ENCODE measurements at regions not wholly inside any gene's neighbourhood (a gene's known extent, or its start where the extent isn't known, plus 50 kb on each side); places are given as distances from the start of the nearest gene placed in this dataset.
"Not testable (repeated sequence)": the region's sequence is repeated elsewhere in the genome, so short reads cannot be mapped to it uniquely, and the experiment has no call there.

DNA sequence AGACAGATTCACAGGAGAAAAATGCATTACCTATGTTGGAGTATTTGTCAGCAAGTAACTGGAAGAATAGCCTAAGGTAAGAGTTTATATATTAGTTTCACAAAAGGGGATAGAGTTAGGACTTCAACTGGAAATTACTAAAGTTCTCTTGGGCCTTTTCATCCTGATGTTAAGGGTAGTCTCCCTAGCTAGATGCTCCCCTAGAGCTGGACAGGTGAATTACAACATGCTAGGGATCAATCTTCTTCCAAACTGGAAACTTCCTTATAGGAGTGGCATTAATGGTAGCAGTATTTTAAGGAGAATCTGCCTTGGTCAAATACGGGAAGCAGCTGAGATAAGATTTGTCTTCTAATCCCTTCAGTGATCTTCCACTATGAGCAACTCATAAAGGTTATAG, 632.8 kb upstream of the RAG2 start:
- DNase-seq, result no peak

- no peak for DNase-seq
Observed at GRCh38 chr11:37223962-37224361, 625.9 kb upstream of the RAG2 start.

GRCh38 chr11:37203006-37203405, 605.0 kb upstream of the RAG2 start:
- no peak for DNase-seq

DNA sequence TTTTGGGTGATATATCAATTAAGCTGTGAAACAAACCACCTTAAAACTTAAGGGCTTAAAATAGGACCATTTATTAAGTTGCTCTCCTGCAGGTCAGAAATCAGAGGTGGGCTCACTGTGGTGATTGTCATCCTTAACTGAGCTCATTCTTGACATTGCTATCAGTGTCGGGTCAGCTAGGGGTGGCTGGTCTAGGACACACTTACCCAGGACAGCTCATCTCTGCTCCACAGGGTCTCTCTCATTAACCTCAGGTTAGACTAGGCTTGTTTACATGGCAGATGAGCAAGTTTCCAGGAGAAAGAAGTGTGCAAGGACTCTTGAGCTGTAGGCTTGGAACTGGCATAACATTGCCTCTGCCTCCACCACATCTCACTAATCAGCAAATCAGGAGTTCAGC, 601.0 kb upstream of the RAG2 start:
- no peak for DNase-seq

GRCh38 chr11:37184326-37184725, 586.3 kb upstream of the RAG2 start:
- DNase-seq, result no peak

GRCh38 chr11:37182031-37182430, 584.0 kb upstream of the RAG2 start:
- no peak for DNase-seq

DNA sequence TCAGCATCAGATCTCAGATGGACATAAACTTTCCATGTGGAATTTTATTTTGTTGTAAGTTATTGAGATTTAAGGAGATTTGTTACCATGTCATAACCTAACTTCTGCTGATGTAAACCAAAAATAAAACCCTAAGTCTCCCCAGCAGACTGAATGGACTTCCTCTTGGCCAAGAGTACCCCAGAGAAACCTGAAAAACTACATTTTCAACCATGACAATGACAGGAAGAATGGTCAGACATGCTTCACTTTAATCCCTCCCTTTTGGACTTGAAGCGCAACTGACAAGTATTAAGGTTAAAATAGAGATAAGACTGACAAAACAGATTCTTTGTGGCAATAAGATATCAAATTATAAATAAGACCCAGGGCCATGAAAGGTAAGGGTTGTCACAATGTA, 579.7 kb upstream of the RAG2 start:
- DNase-seq, result no peak

- no peak for DNase-seq
Observed at GRCh38 chr11:37171451-37171850, 573.4 kb upstream of the RAG2 start.

DNA sequence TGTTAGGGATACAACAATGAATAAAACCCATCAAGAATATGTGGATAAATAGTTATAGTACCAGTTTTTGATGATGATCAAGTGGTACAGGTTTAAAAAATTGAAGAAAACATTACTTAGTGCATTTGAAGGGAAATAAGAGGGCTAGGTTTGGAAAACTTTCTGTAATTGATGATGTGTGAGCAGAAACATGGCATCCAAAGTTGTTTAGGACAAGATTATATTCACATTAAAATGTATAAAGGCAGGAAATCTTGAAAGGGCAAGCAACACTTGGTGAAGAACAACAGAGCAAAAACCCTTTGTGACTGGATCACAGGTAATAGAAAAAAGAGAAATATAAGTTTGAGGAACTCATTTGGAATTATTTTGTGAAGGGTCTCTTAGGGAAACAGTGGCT, 572.3 kb upstream of the RAG2 start:
- DNase-seq, result no peak

DNA sequence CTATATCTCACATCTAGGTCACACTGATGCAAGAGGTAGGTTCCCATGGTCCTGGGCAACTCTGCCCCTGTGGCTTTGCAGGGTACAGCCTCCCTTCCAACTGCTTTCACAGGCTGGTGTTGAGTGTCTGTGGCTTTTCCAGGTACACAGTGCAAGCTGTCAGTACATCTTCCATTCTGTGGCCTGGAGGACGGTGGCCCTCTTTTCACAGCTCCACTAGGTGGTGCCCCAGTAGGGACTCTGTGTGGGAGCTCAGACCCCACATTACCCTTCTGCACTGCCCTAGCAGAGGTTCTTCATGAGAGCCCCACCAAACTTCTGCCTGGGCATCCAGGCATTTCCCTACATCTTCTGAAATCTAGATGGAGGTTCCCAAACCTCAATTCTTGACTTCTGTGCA, 547.4 kb upstream of the RAG2 start:
- not testable (repeated sequence) for DNase-seq

GRCh38 chr11:37142591-37142990, 544.6 kb upstream of the RAG2 start:
- DNase-seq, result no peak

- DNase-seq, result no peak
Observed at GRCh38 chr11:37141707-37142106, 543.7 kb upstream of the RAG2 start.

DNA sequence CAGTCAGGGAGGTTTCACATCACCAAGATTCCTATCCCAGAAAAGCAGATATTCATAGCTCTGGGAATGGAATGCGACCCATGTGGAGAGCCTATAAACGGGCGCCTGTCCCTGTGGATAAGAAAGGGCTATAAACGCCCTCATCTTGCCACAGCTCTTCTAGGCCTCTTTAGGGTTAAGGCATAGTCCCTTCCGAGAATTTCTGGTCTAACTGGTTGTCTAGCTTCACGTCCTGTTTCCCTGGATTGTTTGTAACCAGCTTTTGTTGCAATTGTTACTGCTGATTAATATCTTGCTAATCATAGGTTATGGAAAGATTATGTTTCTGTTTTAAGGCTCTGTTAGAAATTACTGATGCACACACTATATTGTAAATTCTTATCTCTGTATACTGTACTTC, 537.6 kb upstream of the RAG2 start:
- DNase-seq, result not testable (repeated sequence)

DNA sequence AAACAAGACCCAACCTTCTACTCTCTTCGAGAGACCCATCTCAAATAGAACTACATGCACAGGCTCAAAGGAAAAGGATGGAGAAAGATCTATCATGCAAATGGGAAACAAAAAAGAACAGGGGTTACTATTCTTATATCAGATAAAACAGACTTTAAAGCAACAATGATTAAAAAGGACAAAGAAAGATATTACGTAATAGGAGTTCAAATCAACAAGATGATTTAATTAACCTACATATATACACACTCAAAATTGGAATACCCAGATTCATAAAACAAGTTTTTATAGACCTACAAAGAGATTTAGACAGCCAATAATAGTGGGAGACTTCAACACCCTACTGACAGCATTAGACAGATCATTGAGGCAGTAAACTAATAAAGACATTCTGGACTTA, 536.6 kb upstream of the RAG2 start:
- DNase-seq, result no peak

DNA sequence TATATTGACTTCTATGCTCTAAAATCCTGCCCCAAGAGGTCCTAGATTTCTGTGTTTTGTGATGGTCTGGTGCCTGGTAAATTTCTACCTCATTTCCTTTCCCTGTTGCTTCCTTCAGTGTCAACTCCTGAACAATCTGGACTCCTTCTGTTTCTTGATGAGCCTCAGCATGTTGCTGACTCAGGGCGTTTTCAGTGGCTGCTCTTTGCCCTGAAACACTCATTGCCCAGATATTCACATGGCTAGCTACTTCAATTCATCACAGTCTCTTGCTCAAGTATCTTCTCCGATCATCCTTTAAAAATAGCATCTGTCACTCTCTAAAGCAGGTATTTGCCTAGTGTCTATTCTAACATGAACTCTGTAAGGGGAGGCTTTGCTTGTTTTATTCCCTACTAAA, 526.3 kb upstream of the RAG2 start:
- no peak for DNase-seq

DNA sequence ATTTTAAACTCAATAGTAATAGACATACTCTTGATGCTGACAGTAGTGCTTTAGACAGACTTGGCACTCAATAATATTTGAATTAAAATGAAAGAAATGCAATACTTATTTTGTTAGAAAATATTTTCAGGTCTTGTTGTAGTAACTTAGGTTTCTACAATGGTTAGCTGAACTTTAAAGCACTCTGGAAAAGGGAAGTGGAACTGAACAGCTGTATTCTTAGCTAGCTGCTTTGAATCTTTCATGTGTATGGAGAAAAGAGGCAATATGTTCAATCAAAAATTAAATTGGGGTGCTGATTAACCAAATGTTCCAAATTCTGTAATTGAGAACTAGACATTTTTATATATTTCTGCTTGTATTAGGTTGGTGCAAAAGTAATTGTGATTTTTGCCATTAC, 517.9 kb upstream of the RAG2 start:
- DNase-seq, result no peak

DNA sequence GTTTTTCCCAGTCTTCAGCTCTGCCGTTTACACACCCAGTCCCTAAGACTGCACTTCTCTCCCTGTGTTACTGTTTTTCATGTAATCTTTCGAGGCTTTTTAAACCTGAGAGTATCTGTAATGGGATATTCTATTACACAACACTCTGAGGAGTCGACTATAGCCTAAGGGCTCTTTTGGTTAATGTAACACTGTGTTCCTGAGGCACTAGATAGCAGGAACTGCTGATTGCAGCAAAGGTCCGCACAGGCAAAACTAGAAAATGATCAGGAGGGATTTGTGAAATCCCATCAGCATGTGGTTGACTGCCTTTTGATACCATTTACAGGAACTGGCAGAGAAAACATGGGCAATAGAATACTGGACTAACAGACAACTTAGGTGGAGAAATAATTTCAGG, 512.3 kb upstream of the RAG2 start:
- DNase-seq, result no peak

DNA sequence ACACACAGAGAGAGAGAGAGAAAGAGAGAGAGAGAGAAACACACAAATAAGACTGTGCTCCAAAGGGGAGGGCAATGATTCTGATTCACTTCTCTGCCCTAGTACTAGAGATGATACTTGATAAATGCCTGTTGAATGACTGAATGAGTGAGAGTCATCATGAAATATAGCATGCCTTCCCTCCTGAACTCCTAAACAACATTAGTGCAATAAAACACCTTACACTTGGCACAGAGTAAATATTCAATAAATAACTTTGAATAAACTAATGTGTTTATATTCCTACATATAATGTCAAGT, 511.2 kb upstream of the RAG2 start:
- no peak for DNase-seq

DNA sequence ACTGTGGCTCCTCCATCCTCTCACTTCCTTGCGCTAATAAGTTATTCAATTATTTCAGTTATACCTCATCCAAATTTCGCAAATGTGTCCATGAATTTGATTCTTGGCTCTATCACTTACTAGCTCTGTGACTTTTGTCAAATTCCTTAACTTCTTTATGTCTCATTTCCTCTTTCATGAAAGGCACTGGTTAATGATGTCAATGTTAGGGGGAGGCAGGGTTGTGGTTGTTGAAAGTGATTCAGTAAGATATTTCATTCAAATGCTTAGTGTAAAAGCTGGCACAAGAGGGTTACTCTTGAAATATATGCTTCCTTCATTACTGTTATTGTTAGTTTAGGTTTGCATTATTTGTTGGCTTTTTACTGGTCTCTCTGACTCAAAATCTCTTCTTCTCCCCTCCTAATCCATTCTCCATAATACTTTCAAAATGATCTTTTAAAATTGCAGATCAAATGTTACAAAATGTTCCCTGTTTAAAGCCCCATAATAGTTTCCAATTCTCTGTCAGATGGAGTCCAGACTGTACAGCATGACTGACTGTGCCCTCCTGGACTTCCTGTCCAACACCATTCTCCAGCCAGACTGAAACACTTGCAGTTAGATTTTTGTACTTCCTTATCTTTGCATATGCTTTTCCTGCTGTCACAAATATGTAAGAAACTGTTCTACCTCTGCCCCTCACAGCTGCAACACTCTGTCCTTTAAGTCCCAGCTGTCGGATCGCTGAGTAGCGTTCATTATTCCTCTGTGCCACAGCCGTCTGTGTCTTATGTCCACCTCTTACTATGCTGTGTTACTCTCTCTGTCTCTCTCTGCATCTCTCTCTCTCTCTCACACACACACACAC, 510.6 kb upstream of the RAG2 start:
- DNase-seq, result no peak

DNA sequence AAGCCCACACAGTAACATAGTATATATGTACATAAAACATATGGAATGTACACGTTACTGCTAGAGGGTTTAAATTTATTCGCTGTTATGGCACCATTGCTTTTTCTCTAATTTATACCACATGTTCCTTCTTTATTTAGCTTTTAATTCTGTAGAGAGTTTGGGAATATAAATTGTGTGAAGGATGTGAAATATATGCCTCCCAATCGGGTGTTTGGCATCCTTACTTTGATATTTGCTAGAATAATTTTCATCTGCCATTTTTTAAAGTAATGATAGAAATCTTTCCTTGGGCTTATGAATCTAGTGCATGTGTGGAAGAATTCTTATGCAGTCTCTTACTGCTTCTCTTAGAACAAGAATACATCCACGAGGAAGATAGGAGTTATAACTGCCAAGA, 509.8 kb upstream of the RAG2 start:
- DNase-seq, result no peak

GRCh38 chr11:37107415-37107814, 509.4 kb upstream of the RAG2 start:
- no peak for DNase-seq

DNA sequence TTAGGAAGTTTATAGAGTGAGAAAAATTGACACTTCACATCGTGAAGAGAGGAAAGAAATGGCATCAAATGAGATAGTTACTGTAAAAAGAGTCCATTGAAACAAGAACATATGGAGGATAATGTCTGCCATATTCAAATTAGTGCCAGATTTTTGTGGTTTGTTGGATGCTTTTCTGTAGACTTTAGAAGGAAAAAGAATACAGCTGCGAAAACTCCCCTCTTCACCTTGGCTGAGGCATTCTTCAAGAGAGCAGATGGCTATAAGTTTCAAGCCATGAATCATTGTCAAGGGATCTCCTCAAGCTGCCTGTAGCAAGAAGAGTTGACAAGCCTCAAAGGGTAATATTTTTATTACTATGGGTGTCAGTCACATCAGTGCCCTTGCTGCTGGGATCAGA, 507.4 kb upstream of the RAG2 start:
- no peak for DNase-seq

GRCh38 chr11:37104380-37104779, 506.3 kb upstream of the RAG2 start:
- no peak for DNase-seq

DNA sequence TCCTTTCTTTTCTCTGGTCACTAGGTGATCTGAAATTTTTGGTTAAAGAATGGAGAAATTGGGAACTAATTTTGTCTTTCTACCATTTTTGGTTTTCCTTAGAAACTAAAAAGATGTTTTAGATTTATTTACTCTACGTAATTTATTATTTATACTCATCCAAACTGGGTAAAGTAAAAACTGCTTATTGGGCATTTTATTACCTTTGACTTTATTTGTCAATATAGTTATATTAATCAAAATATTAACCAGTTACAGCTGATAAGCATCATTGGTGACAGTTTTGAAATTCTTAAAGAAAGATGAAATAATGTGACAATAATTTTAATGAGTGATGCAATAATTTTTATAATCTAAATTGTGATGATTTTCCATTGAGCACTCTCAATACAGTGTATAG, 502.0 kb upstream of the RAG2 start:
- DNase-seq, result no peak

DNA sequence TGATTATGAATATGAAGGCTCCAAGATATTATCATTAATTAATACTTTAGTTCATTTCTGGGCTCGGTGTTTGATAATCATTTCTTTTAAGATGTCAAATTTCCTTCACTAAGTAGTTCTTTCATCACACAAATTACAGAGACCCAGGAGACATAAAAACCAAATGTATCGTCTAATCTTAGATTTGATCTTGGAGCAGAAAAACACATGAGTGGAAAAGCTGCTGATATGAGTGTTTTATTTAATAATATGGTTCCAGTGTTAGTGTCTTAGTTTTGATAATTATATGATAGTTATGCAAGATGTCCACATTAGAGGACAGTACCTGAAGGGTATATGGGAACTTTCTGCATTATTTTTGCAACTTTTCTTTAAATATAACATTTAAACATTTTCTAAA, 494.5 kb upstream of the RAG2 start:
- DNase-seq, result no peak

DNA sequence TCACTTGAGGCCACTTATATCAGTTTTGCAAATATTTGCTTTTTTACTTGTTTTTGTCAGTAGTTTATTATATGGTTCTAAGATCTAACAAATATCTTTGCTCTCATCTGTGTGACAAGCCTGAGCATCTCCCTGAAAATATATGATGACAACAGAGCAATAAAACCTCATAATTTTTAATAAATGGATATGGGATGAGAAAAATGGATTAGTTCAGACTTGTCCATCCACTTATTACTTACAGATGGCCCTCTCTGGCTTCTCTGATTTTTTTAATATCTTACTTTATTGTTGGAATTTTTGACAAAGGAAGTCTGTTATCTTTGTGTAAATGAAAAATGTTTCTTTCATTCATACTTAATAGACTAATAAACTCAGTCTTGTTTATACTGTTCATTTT, 491.4 kb upstream of the RAG2 start:
- DNase-seq, result no peak
